ENCODE measurements at regions not wholly inside any gene's neighbourhood (a gene's known extent, or its start where the extent isn't known, plus 50 kb on each side); places are given as distances from the start of the nearest gene placed in this dataset.

DNA sequence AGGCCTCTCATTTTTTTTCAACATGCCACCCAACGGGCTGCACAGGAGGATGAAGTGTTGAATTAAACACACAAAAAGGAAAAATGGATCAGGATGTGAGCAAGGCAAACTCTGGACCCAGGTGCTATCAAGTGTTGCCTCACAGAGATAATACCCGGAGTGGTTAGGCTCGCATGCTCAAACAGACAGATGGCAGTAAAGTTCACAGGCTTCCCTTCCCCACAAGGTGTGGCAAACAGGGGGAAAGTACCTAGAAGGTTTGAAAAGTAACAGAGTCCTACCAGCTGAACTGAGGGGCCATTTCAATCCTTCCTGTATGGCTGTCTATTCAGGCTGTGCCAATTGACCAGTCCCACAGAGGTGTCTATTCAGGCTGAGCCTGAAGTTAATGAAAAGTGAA lies 123.9 kb upstream of the GC start:
- Histone ChIP-seq H3F3A (ENCODE audit: insufficient read depth, low read length, poor library complexity, severe bottlenecking) (no peaks in the 10 kb centered on the region), H3K27ac (ENCODE audit: low read length) (no peak overlapping the region), H3K4me3 (ENCODE audit: low read length) (no peak overlapping the region), H2AFZ (ENCODE audit: low read depth, low read length) (no peak overlapping the region), H3K9me3 (ENCODE audit: low read length) (no peaks in the 10 kb centered on the region), H3K36me3 (ENCODE audit: insufficient read depth, low read length) (no peaks in the 10 kb centered on the region), H3K9me2 (ENCODE audit: insufficient read depth, low read length) (no peaks in the 10 kb centered on the region), H3K79me2 (replicated peaks; ENCODE audit: insufficient read depth, low read length) (no peaks in the 10 kb centered on the region), H3K9ac (ENCODE audit: low read length) (no peak overlapping the region), H4K20me1 (ENCODE audit: insufficient read depth) (no peaks in the 10 kb centered on the region), H3K27me3 (ENCODE audit: insufficient read depth, low read depth, low read length) (no peaks in the 10 kb centered on the region), H3K4me2 (ENCODE audit: low read length) (no peak overlapping the region)
- TF ChIP-seq, protein P1, sequence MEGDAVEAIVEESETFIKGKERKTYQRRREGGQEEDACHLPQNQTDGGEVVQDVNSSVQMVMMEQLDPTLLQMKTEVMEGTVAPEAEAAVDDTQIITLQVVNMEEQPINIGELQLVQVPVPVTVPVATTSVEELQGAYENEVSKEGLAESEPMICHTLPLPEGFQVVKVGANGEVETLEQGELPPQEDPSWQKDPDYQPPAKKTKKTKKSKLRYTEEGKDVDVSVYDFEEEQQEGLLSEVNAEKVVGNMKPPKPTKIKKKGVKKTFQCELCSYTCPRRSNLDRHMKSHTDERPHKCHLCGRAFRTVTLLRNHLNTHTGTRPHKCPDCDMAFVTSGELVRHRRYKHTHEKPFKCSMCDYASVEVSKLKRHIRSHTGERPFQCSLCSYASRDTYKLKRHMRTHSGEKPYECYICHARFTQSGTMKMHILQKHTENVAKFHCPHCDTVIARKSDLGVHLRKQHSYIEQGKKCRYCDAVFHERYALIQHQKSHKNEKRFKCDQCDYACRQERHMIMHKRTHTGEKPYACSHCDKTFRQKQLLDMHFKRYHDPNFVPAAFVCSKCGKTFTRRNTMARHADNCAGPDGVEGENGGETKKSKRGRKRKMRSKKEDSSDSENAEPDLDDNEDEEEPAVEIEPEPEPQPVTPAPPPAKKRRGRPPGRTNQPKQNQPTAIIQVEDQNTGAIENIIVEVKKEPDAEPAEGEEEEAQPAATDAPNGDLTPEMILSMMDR (IDR thresholded peaks at IDR 0.05; ENCODE audit: poor library complexity, severe bottlenecking): no peak
- TF ChIP-seq RAD21 (conservative IDR thresholded peaks at IDR 0.05): no peak
- TF ChIP-seq SMC3 (conservative IDR thresholded peaks at IDR 0.05; ENCODE audit: poor library complexity): no peak
- no peak for TF ChIP-seq TAF1 (IDR thresholded peaks at IDR 0.05; ENCODE audit: low read depth)
- no peak for TF ChIP-seq EP300 (conservative IDR thresholded peaks at IDR 0.05; ENCODE audit: poor library complexity, severe bottlenecking)
- no peak for TF ChIP-seq EZH2 (IDR thresholded peaks at IDR 0.05; ENCODE audit: borderline replicate concordance, insufficient read depth, low read length, poor library complexity, severe bottlenecking)
- no peak for TF ChIP-seq POLR2AphosphoS5 (IDR thresholded peaks at IDR 0.05)

DNA sequence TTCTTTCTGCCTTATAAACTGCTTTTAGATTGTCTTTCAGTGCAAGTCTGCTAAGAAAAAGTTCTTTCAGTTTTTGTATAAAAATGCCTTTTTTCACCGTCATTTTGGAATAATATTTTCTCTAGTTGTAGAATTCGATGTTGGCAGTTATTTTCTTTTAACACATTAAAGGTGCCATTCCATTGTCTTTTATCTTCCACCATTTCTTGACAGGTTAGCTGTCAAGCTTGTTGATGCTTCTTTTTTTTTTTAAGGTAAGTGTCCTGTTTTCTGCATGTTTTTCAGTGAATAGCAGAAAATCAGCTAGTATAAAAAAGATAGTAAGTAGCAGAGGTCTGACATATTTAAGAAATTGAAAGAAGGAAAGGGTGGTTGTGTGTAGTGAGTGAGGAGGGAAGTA lies 118.5 kb upstream of the NPFFR2 start:
- TF ChIP-seq EP300 (conservative IDR thresholded peaks at IDR 0.05; ENCODE audit: poor library complexity, severe bottlenecking) (peak; percentile 88), POLR2AphosphoS5 (IDR thresholded peaks at IDR 0.05) (peak; percentile 51)
- TF ChIP-seq, protein P2, sequence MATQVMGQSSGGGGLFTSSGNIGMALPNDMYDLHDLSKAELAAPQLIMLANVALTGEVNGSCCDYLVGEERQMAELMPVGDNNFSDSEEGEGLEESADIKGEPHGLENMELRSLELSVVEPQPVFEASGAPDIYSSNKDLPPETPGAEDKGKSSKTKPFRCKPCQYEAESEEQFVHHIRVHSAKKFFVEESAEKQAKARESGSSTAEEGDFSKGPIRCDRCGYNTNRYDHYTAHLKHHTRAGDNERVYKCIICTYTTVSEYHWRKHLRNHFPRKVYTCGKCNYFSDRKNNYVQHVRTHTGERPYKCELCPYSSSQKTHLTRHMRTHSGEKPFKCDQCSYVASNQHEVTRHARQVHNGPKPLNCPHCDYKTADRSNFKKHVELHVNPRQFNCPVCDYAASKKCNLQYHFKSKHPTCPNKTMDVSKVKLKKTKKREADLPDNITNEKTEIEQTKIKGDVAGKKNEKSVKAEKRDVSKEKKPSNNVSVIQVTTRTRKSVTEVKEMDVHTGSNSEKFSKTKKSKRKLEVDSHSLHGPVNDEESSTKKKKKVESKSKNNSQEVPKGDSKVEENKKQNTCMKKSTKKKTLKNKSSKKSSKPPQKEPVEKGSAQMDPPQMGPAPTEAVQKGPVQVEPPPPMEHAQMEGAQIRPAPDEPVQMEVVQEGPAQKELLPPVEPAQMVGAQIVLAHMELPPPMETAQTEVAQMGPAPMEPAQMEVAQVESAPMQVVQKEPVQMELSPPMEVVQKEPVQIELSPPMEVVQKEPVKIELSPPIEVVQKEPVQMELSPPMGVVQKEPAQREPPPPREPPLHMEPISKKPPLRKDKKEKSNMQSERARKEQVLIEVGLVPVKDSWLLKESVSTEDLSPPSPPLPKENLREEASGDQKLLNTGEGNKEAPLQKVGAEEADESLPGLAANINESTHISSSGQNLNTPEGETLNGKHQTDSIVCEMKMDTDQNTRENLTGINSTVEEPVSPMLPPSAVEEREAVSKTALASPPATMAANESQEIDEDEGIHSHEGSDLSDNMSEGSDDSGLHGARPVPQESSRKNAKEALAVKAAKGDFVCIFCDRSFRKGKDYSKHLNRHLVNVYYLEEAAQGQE (IDR thresholded peaks at IDR 0.05; ENCODE audit: borderline replicate concordance): peak; percentile 31
- TF ChIP-seq, protein P1 (IDR thresholded peaks at IDR 0.05; ENCODE audit: poor library complexity, severe bottlenecking): no peak
- H3K27me3 ChIP-seq (ENCODE audit: insufficient read depth, low read depth, low read length): no peaks in the 10 kb centered on the region
- no peak overlapping the region for H3K4me3 ChIP-seq (ENCODE audit: low read length)
- H3K9me3 ChIP-seq (ENCODE audit: low read length): no peaks in the 10 kb centered on the region
- no peak overlapping the region for H2AFZ ChIP-seq (ENCODE audit: low read depth, low read length)
- H3K9me2 ChIP-seq (ENCODE audit: insufficient read depth, low read length): no peaks in the 10 kb centered on the region
- no peaks in the 10 kb centered on the region for H4K20me1 ChIP-seq (ENCODE audit: insufficient read depth)
- H3K79me2 ChIP-seq (replicated peaks; ENCODE audit: insufficient read depth, low read length): no peaks in the 10 kb centered on the region
- no peaks in the 10 kb centered on the region for H3F3A ChIP-seq (ENCODE audit: insufficient read depth, low read length, poor library complexity, severe bottlenecking)
- H3K9ac ChIP-seq (ENCODE audit: low read length): no peak overlapping the region
- peak overlapping the region; percentile 8 for H3K4me2 ChIP-seq (ENCODE audit: low read length)
- peak overlapping the region; percentile 54 for H3K27ac ChIP-seq (ENCODE audit: low read length)
- no peaks in the 10 kb centered on the region for H3K36me3 ChIP-seq (ENCODE audit: insufficient read depth, low read length)

Data from neural cell (in vitro differentiated cells).